Activated T-helper 17 cell treated with anti-CD3 and anti-CD28 coated beads, Interleukin-2, amount 50 U/mL, for 72 hours (primary cell): ENCODE measurements at regions not wholly inside any gene's neighbourhood (a gene's known extent, or its start where the extent isn't known, plus 50 kb on each side); places are given as distances from the start of the nearest gene placed in this dataset.

Source experiments
- ATAC-seq: fragments of 150-1000 bp; cut with Tn5 transposase; replicated peaks from 2 replicates; pipeline ENCODE4 v1.10.0; 2021; ENCODE audit warnings: mild to moderate bottlenecking, moderate library complexity
- H3K27ac Mint-ChIP-seq: one replicate; pipeline ENCODE4 v1.8.0; 2022; ENCODE audit warnings: mixed read lengths
- H3K27me3 Mint-ChIP-seq: one replicate; pipeline ENCODE4 v1.8.0; 2022; ENCODE audit warnings: mixed read lengths
- H3K36me3 Mint-ChIP-seq: one replicate; pipeline ENCODE4 v1.8.0; 2022; ENCODE audit warnings: low read depth, mild to moderate bottlenecking, mixed read lengths
- H3K4me1 Mint-ChIP-seq: one replicate; pipeline ENCODE4 v1.8.0; 2022; ENCODE audit warnings: mixed read lengths
- H3K4me3 Mint-ChIP-seq: one replicate; pipeline ENCODE4 v1.8.0; 2022; ENCODE audit warnings: mild to moderate bottlenecking, mixed read lengths
- H3K9me3 Mint-ChIP-seq: one replicate; pipeline ENCODE4 v1.8.0; 2022; ENCODE audit warnings: mixed read lengths

DNA sequence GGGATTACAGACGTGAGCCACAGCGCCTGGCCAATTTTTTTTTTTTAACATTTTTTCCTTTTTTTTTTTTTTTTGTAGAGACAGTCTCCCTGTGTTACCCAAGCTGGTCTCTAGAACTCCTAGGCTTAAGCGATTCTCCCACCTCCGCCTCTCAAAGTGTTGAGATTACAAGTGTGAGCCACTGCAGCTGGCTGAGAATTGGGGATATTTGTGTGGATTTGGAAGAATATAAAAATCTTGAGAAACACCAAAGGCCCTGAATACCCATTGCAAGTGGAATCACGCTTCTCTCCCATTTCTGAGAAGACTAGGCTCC is 79.9 kb upstream of the ABCC4 start:
- no peaks in the 10 kb centered on the region for H3K36me3 Mint-ChIP-seq
- no peak overlapping the region for H3K27ac Mint-ChIP-seq
- peaks cover 4% of the 10 kb centered on the region for H3K4me1 Mint-ChIP-seq
- no peak for ATAC-seq
- H3K9me3 Mint-ChIP-seq = no peaks in the 10 kb centered on the region
- H3K27me3 Mint-ChIP-seq = no peaks in the 10 kb centered on the region
- H3K4me3 Mint-ChIP-seq = no peak overlapping the region

DNA sequence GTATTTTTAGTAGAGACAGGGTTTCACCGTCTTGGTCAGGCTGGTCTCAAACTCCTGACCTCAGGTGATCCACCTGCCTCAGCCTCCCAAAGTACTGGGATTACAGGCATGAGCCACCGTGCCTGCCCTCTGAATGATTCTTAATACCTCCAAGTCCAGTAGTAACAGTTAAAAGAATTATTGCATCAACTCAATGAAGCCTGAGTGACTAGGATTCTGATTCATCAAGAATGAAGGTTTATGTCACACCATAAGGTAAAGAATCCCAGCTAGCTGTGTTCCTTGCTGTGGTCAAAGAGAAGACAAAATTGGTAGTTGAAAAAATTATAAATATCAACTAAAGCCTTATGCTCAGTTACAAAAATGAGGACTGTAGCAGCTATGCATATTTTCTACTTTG is 81.2 kb upstream of the ABCC4 start:
- H3K27ac Mint-ChIP-seq = no peak overlapping the region
- H3K27me3 Mint-ChIP-seq = no peaks in the 10 kb centered on the region
- no peak for ATAC-seq
- no peak overlapping the region for H3K4me3 Mint-ChIP-seq
- H3K36me3 Mint-ChIP-seq = no peaks in the 10 kb centered on the region
- peaks cover 4% of the 10 kb centered on the region for H3K4me1 Mint-ChIP-seq
- H3K9me3 Mint-ChIP-seq = no peaks in the 10 kb centered on the region

DNA sequence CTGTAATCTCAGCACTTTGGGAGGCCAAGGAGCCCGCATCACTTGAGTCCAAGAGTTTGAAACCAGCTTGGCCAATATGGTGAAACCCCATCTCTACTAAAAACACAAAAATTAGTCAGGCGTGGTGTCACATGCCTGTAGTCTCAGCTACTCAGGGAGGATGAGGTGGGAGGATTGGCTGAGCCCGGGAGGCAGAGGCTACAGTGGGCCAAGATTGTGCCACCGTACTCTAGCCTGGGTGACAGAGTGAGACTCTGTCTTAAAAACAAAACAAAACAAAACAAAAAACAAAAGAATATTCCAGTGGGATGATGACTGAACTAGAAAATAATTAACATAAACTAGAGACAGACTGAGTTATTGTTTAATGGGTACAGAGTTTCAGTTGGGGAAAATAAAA is 81.7 kb upstream of the ABCC4 start:
- Mint-ChIP-seq H3K9me3 (no peaks in the 10 kb centered on the region), H3K4me3 (no peak overlapping the region), H3K27me3 (no peaks in the 10 kb centered on the region), H3K36me3 (no peaks in the 10 kb centered on the region), H3K4me1 (peaks cover 4% of the 10 kb centered on the region), H3K27ac (no peak overlapping the region)
- no peak for ATAC-seq

DNA sequence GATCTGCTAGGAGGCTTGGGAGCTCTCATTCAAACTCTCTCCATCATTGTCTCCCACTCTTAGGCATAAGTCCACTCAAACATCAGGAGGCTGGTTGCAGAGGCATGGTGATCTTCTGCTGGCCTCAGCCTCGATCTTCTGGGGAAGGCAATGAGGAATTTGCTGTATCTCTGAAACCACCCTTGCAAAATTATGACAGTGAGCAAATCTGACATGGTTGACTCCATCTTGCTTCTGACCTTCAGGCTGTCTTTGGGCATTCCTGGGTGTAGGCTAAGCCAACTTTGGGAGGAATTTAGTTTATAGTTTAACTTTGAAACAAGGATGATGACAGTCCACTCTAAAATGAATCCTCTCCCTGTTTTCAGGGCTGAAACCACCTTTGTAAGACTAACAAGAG is 84.1 kb upstream of the ABCC4 start:
- no peaks in the 10 kb centered on the region for H3K9me3 Mint-ChIP-seq
- no peak overlapping the region for H3K27ac Mint-ChIP-seq
- no peaks in the 10 kb centered on the region for H3K36me3 Mint-ChIP-seq
- H3K4me3 Mint-ChIP-seq = no peak overlapping the region
- H3K4me1 Mint-ChIP-seq = peaks cover 2% of the 10 kb centered on the region
- ATAC-seq = no peak
- peaks cover 21% of the 10 kb centered on the region for H3K27me3 Mint-ChIP-seq

DNA sequence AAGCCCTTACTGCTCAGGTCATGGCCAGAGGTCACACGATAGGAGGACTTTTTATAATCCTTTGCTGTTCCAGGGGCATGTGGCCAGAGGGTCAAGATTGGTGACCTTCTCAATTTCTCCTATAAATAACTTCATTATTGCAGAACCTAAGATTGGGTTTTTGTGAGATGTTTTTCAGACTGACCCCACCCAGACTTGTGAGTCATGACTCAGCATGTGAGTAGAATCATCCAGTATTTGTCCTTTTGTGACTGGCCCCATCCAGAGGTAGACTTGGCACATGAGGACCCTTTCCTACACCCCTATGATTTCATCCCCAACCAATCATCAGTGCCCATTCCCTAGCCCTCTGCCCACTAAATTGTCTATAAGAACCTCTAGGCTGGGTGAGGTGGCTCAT is 84.5 kb upstream of the ABCC4 start:
- H3K27ac Mint-ChIP-seq = no peak overlapping the region
- H3K9me3 Mint-ChIP-seq = no peaks in the 10 kb centered on the region
- H3K36me3 Mint-ChIP-seq = no peaks in the 10 kb centered on the region
- no peak for ATAC-seq
- H3K4me3 Mint-ChIP-seq = no peak overlapping the region
- H3K4me1 Mint-ChIP-seq = no peaks in the 10 kb centered on the region
- peaks cover 25% of the 10 kb centered on the region for H3K27me3 Mint-ChIP-seq

DNA sequence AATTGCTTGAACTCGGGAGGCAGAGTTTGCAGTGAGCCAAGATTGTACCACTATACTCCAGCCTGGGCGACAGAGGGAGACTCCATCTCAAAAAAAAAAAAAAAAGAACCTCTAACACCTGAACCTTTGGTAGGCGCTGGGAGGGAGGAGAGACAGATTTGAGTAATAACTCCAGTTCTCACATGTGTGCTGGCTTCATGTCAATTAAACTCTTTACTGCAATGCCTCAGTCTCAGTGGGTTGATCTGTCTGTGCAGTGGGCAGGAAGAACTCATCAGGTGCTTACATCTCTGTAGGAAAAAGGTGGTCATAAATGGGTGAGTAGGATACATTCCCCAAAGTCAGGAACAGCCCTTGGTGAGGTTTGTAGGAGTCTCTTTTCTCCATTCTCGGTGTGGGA is 85.1 kb upstream of the ABCC4 start:
- H3K4me3 Mint-ChIP-seq = no peak overlapping the region
- H3K4me1 Mint-ChIP-seq = no peaks in the 10 kb centered on the region
- no peak for ATAC-seq
- no peak overlapping the region for H3K27ac Mint-ChIP-seq
- H3K27me3 Mint-ChIP-seq = peaks cover 28% of the 10 kb centered on the region
- H3K9me3 Mint-ChIP-seq = no peaks in the 10 kb centered on the region
- no peaks in the 10 kb centered on the region for H3K36me3 Mint-ChIP-seq

DNA sequence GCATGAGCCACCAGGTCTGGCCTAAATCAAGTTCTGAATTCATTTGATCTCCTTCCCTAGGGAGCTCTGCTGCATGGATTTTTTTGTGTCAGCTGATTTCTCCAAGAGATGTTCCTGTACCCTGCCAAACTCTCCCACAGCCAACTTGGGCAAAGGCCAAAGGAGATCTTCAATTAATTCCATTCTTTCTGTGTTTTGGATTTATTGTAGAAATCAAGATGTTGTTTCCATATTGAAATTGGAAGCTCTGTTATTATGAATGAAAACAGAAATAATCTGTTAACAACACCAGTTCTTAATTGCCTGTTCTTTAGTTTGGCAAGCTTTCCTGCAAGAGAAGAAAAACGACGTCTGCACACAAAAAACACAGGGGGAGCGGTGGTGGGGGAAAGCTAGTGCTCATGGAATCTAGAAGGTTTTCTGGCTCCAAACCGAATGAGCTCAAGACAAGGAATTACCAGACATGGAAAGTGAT is 86.5 kb upstream of the ABCC4 start:
- ATAC-seq = no peak
- H3K4me1 Mint-ChIP-seq = no peaks in the 10 kb centered on the region
- H3K27ac Mint-ChIP-seq = no peak overlapping the region
- peaks cover 33% of the 10 kb centered on the region for H3K27me3 Mint-ChIP-seq
- no peaks in the 10 kb centered on the region for H3K9me3 Mint-ChIP-seq
- H3K36me3 Mint-ChIP-seq = no peaks in the 10 kb centered on the region
- no peak overlapping the region for H3K4me3 Mint-ChIP-seq

DNA sequence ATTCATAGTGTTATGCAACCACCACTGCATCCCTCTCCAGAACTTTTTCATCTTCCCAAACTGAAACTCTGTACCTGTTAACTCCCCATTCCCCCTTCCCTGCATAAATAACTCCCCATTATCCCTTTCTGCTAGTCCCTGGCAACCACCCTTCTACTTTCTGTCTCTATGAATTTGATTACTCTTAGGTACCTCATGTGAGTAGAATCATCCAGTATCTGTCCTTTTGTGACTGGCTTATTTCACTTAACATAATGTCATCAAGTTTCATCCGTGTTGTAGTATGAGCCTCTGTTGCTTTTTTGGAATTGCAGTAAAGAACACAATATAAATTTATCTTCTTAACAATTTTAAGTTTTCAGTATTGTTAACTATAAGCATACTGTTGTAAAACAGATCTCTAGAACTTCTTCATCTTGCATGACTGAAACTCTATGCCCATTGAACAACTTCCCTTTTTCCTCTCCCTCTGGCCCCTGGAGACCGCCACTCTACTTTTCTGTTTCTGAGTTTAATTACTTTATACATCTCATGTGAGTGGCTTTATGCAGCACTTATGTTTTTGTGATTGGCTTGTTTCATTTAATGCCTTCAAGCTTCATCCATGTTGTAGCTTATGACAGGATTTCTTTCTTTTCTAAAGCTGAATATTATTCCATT is 87.3 kb upstream of the ABCC4 start:
- Mint-ChIP-seq H3K4me3 (no peak overlapping the region), H3K27me3 (peaks cover 33% of the 10 kb centered on the region), H3K9me3 (no peaks in the 10 kb centered on the region), H3K36me3 (no peaks in the 10 kb centered on the region), H3K4me1 (no peaks in the 10 kb centered on the region), H3K27ac (no peak overlapping the region)
- ATAC-seq = no peak

DNA sequence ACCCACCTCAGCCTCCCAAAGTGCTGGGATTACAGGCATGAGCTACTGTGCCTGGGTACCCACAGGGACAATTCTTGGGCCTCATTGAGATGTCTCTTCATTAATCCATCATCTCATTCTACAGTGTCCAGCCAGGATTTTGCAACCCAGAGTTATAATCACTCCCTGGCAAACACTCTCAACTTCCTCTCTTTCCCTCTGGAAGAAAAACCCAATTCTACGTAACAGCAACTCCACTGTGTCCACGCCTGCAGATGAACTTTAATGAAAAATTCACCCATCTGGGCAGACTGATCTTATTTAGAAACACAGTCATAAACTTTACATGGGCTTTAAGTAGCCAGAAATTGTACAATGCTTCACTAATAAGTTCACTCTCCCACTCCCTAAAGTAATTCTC is 90.1 kb upstream of the ABCC4 start:
- Mint-ChIP-seq H3K36me3 (no peaks in the 10 kb centered on the region), H3K27ac (no peak overlapping the region), H3K27me3 (peaks cover 41% of the 10 kb centered on the region), H3K9me3 (no peaks in the 10 kb centered on the region), H3K4me3 (no peak overlapping the region), H3K4me1 (no peaks in the 10 kb centered on the region)
- ATAC-seq = no peak

DNA sequence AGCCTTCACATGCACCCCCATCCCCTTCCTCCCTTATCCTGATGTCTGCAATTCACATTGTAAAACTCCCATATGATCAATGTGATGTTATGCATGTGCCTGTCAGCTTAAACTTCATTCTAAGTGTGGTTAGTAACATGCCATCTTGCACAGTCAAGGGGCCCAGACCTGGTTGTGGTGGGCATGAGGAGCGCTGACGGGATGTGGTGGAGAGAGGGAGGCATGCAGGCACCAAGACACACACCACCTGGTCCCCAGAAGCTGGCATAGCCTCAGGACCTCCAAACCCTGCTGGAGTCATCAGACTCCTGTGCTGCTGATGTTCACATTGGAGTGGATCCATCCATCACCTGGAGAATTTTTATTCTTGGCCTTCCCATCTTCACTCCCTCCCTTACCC is 90.5 kb upstream of the ABCC4 start:
- Mint-ChIP-seq H3K27me3 (peaks cover 41% of the 10 kb centered on the region), H3K36me3 (no peaks in the 10 kb centered on the region), H3K27ac (no peak overlapping the region), H3K9me3 (no peaks in the 10 kb centered on the region), H3K4me1 (no peaks in the 10 kb centered on the region), H3K4me3 (no peak overlapping the region)
- no peak for ATAC-seq

DNA sequence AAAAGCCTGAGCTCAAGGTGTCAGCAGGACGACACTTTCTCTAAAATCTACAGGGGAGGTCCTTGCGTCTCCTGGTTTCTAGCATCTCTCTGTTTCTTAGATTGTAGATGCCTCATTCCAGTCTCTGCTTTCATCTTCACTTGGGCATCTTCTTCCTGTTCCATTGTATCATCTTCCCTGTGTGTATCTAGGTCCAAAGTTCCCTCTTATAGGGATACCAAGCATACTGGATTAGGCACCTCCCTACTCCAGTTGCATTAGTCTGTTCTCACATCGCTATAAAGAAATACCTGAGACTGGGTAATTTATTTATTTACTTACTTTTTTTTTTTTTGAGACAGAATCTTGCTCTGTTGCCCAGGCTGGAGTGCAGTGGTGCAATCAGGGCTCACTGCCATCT is 91.3 kb upstream of the ABCC4 start:
- Mint-ChIP-seq H3K4me3 (no peak overlapping the region), H3K9me3 (no peaks in the 10 kb centered on the region), H3K27ac (no peak overlapping the region), H3K4me1 (no peaks in the 10 kb centered on the region), H3K27me3 (peaks cover 41% of the 10 kb centered on the region), H3K36me3 (no peaks in the 10 kb centered on the region)
- no peak for ATAC-seq

DNA sequence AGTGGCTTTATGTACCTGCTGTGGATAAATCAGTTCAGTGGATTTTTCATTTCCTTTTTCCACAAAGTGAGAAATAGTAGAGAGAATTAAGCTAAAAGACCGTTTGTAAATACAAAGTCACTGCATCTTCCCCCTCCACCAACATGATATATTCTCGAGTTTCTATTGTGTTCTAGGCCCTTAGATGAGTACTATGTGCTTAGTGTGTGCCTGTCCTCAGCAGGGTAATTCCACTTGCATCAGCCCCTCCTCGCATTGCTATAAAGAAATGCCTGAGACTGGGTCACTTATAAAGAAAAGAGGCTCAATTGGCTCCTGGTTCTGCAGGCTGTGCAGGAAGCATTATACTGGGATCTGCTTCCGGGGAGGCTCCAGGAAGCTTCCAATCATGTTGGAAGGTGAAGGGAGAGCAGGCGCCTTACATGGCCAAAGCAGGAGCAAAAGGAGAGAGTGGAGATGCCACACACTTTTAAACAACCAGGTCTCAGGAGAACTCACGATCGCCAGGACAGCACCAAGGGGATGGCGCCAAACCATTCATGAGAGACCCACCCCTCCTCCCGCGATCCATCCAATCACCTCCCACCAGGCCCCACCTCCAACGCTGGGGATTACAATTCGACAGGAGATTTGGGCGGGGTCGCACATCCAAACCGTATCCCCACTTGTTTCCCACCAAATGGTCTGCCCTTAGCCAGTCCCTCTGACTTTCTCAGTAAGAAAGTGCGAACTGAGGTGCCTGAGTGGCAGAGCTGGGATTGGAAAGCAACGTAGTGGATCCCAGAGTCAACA is 102.3 kb upstream of the ABCC4 start:
- Mint-ChIP-seq H3K36me3 (no peaks in the 10 kb centered on the region), H3K27ac (no peak overlapping the region), H3K27me3 (peaks cover 7% of the 10 kb centered on the region), H3K4me1 (no peaks in the 10 kb centered on the region), H3K4me3 (peak overlapping the region; percentile 70), H3K9me3 (no peaks in the 10 kb centered on the region)
- ATAC-seq = peak; percentile 36

DNA sequence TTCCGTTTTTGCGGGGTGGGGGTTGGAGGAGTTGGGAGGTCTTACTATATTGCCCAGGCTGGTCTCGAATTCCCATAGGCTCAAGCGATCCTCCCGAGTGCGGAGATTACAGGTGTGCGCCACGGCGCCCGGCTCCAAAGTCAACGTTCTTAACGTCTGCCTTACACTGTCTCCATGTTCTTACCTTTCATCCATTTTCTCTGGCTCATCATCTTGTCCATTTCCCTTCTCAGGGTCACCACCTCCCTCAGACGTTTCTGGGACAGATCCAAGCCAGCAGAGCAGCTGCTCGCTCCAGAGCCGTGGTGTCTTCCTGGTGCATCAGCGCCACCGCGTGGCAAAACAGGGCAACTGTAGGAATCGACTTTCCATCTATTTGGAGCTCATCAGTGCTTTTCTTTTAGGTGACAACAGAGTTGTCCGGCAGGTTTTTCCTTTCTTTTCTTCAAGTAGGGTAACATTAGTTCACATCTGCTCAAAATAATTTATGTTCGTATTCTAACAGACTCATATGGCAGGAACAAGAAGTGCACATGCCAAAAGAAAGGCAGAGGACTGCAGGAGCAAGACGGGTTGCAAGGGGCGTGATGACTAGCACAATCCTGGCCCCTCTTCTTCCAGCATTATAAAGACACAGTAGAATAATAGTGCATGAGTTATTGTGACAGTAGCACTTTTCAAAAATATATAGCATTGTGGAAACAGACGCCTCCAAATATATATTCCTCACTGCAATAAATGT is 103.1 kb upstream of the ABCC4 start:
- H3K9me3 Mint-ChIP-seq = no peaks in the 10 kb centered on the region
- H3K4me3 Mint-ChIP-seq = peak overlapping the region; percentile 70
- H3K27ac Mint-ChIP-seq = no peak overlapping the region
- H3K36me3 Mint-ChIP-seq = no peaks in the 10 kb centered on the region
- peaks cover 7% of the 10 kb centered on the region for H3K27me3 Mint-ChIP-seq
- H3K4me1 Mint-ChIP-seq = no peaks in the 10 kb centered on the region
- ATAC-seq = peak; percentile 93

DNA sequence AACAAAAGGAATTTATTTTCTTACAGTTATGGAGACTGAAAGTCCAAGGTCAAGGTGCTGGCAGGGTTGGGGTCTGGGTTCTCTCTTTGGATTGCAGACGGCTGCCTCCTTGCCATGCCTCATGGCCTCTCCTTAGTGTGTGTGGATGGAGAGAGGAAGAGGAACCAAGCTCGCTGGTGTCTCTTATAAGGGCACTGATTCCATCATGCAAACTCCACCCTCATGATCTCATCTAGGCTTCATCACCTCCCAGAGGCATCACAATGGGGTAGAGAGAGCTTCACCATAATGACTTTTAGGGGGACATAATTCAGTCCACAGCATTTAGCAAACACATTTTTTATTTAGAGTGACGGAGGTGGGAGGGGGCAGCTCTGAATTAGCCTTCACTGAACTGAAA is 104.9 kb upstream of the ABCC4 start:
- Mint-ChIP-seq H3K36me3 (no peaks in the 10 kb centered on the region), H3K4me1 (no peaks in the 10 kb centered on the region), H3K4me3 (no peak overlapping the region), H3K27ac (no peak overlapping the region), H3K9me3 (no peaks in the 10 kb centered on the region), H3K27me3 (peaks cover 7% of the 10 kb centered on the region)
- ATAC-seq = no peak

DNA sequence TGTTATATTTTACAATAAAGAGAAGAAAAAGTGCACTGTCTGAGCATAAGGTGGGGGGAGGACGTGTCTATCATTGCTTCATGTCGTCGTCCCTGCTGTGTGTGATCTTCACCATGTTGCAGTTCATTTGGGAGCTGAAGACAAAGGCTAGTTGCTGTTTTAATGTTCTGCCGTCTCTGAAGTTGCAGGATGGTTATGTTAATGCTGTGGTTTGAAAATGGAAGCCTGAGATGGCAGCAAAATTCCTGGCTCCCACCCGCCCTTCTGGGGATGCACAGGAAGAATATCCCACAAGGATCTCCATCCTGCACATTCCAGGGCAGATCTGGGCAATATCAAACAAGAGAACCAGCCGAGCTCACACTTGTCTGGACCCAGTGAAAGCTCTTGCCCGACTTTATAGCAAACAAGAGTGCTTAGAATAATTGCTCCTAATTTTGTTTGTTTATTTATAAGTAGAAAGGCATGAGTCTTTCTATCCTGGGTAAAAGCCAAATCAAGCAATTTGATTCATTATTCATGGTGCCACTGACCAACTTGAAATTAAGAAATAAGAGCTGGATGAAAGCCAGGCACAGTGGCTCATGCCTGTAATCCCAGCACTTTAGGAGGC is 110.3 kb upstream of the ABCC4 start:
- no peak for ATAC-seq
- Mint-ChIP-seq H3K4me1 (no peaks in the 10 kb centered on the region), H3K27ac (no peak overlapping the region), H3K9me3 (no peaks in the 10 kb centered on the region), H3K4me3 (no peak overlapping the region), H3K36me3 (no peaks in the 10 kb centered on the region), H3K27me3 (peaks cover 8% of the 10 kb centered on the region)
